Mesendoderm (in vitro differentiated cells): ENCODE measurements at regions not wholly inside any gene's neighbourhood (a gene's known extent, or its start where the extent isn't known, plus 50 kb on each side); places are given as distances from the start of the nearest gene placed in this dataset.
"Not testable (repeated sequence)": the region's sequence is repeated elsewhere in the genome, so short reads cannot be mapped to it uniquely, and the experiment has no call there.

ENCODE experiments used
- DNase-seq: peaks from one replicate; pipeline ENCODE4 v3.0.0; 2013
- H2AK5ac ChIP-seq: 2 replicates; pipeline ENCODE4 v1.6.1; 2013; ENCODE audit warnings: low read length, inconsistent platforms
- H2BK120ac ChIP-seq: 2 replicates; pipeline ENCODE4 v1.6.1; 2013; ENCODE audit warnings: low read depth, mild to moderate bottlenecking, low read length, moderate library complexity, mixed read lengths
- H2BK15ac ChIP-seq: replicated peaks from 2 replicates; pipeline ENCODE4 v1.6.1; 2013; ENCODE audit warnings: low read depth, mild to moderate bottlenecking, moderate library complexity
- H2BK5ac ChIP-seq: 2 replicates; pipeline ENCODE4 v1.6.1; 2013; ENCODE audit warnings: low read length, inconsistent platforms
- H3K18ac ChIP-seq: 2 replicates; pipeline ENCODE4 v1.6.1; 2013; ENCODE audit warnings: mild to moderate bottlenecking, low read length, mixed read lengths
- H3K23ac ChIP-seq: one replicate; pipeline ENCODE4 v1.6.1; 2013; ENCODE audit warnings: low read length
- H3K27ac ChIP-seq: 2 replicates; pipeline ENCODE4 v1.5.1; 2013; ENCODE audit warnings: low read depth, mild to moderate bottlenecking, inconsistent platforms, low read length, moderate library complexity
- H3K27me3 ChIP-seq: 2 replicates; pipeline ENCODE4 v1.6.1; 2013; ENCODE audit warnings: low read length, control low read depth, mild to moderate bottlenecking, inconsistent platforms; ENCODE audit not compliant: insufficient read depth, poor library complexity
- H3K36me3 ChIP-seq: 2 replicates; pipeline ENCODE4 v1.6.1; 2013; ENCODE audit warnings: low read length, inconsistent platforms; ENCODE audit not compliant: control insufficient read depth, insufficient read depth
- H3K4ac ChIP-seq: one replicate; pipeline ENCODE4 v1.6.1; 2013; ENCODE audit warnings: low read depth, mild to moderate bottlenecking, low read length, moderate library complexity
- H3K4me1 ChIP-seq: 2 replicates; pipeline ENCODE4 v1.6.1; 2013; ENCODE audit warnings: low read depth, low read length, inconsistent platforms; ENCODE audit not compliant: control insufficient read depth
- H3K4me2 ChIP-seq: 2 replicates; pipeline ENCODE4 v1.6.1; 2013; ENCODE audit warnings: low read length
- H3K4me3 ChIP-seq: 2 replicates; pipeline ENCODE4 v1.5.1; 2013; ENCODE audit warnings: mild to moderate bottlenecking, low read length
- H3K56ac ChIP-seq: one replicate; pipeline ENCODE4 v1.6.1; 2013; ENCODE audit warnings: low read length
- H3K79me1 ChIP-seq: 2 replicates; pipeline ENCODE4 v1.6.1; 2013; ENCODE audit warnings: low read length, inconsistent platforms
- H3K79me2 ChIP-seq: 2 replicates; pipeline ENCODE4 v1.6.1; 2013; ENCODE audit warnings: mild to moderate bottlenecking, low read length; ENCODE audit not compliant: control insufficient read depth, insufficient read depth
- H3K9ac ChIP-seq: 2 replicates; pipeline ENCODE4 v1.6.1; 2013; ENCODE audit warnings: low read length, inconsistent platforms
- H4K5ac ChIP-seq: one replicate; pipeline ENCODE4 v1.6.1; 2013; ENCODE audit warnings: low read length
- H4K8ac ChIP-seq: one replicate; pipeline ENCODE4 v1.6.1; 2013; ENCODE audit warnings: low read depth, mild to moderate bottlenecking, control low read depth, low read length, moderate library complexity
- WGBS: extraction: QIAGEN DNeasy Blood & Tissue Kit; methylation state at CpG from one replicate; pipeline ENCODE4 v1.1.7; 2013; ENCODE audit warnings: low lambda C conversion rate, missing lambda C conversion rate; ENCODE audit not compliant: insufficient coverage; ENCODE audit errors: extremely low coverage; 5-methylcytosine and 5-hydroxymethylcytosine counted together

DNA sequence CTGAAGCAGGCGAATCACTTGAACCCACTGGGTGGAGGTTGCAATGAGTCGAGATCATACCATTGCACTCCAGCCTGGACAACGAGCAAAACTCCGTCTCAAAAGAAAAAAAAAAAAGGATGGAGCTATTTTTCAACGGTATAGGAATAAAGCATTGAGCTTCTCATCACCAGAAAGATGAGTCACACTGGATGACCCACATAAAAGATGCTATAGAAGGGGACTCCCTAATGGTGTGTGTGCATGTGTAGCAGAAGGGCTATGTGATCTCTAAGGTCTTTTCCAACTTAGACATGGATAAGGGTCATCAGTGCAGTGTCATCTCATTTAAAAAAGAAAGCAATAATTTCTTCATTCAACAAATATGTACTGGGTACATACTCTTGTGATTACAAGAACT, 476.0 kb downstream of the MFSD1 start:
- no peaks in the 10 kb centered on the region for H3K4me1 ChIP-seq
- no peak overlapping the region for H3K18ac ChIP-seq
- no peak overlapping the region for H3K27ac ChIP-seq
- H2BK15ac ChIP-seq: no peak overlapping the region
- H2AK5ac ChIP-seq: no peak overlapping the region
- no peak overlapping the region for H2BK120ac ChIP-seq
- H3K27me3 ChIP-seq: no peaks in the 10 kb centered on the region
- H3K36me3 ChIP-seq: no peaks in the 10 kb centered on the region
- H2BK5ac ChIP-seq: no peak overlapping the region
- no peak overlapping the region for H4K5ac ChIP-seq
- H3K79me2 ChIP-seq: no peaks in the 10 kb centered on the region
- H4K8ac ChIP-seq: no peak overlapping the region
- no peak overlapping the region for H3K9ac ChIP-seq
- no peaks in the 10 kb centered on the region for H3K79me1 ChIP-seq
- no peak overlapping the region for H3K23ac ChIP-seq
- no peak overlapping the region for H3K4me3 ChIP-seq
- no peak overlapping the region for H3K4ac ChIP-seq
- no peak overlapping the region for H3K4me2 ChIP-seq
- no peak for DNase-seq
- H3K56ac ChIP-seq: no peak overlapping the region
- WGBS: no CpG with 5 or more reads among the region's 5 CpGs

DNA sequence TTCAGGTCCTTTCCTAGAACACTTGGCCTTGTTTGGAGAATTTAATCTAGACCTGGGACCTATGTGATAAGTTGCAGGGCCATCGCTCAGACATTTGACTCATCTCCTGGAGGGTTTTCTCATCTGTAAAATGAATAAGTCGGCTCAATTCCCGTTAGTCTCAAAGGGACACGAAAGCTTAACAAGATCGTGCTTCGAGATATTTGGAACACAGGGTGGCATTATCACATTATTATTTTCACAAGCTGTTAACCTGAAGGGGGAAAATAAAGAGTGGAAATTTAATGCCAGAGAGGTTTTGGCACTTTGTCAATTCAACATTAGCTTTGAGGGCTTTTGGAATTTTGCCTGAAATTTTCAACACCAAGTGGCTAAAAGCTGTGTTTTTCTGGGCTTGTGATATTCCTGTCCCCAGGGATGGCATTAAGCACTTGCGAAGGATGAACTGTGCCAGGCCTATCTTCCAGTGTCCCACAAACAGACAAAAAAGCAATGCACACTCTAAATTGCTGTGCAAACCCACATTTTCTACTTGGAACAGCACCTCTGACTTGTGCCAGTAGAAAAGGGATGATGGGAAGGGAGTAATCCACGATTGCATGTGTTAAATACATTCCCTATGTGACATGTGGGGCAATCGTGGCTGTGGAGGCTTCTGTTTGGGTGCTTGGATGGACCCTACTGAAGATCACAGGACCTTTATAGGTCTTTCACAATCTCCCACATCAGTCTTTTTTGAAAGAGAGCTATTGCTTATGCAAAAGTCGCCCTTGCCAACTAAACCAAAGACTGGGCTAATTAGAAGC, 478.7 kb downstream of the MFSD1 start:
- no peak overlapping the region for H2AK5ac ChIP-seq
- H3K9ac ChIP-seq: no peak overlapping the region
- no peak overlapping the region for H3K4me2 ChIP-seq
- no peak overlapping the region for H3K4me3 ChIP-seq
- no peaks in the 10 kb centered on the region for H3K4me1 ChIP-seq
- no peak overlapping the region for H3K56ac ChIP-seq
- no peak overlapping the region for H3K23ac ChIP-seq
- H4K5ac ChIP-seq: no peak overlapping the region
- H3K27ac ChIP-seq: no peak overlapping the region
- no peak overlapping the region for H4K8ac ChIP-seq
- DNase-seq: no peak
- no peak overlapping the region for H2BK15ac ChIP-seq
- no peaks in the 10 kb centered on the region for H3K36me3 ChIP-seq
- no peak overlapping the region for H3K4ac ChIP-seq
- no CpG with 5 or more reads among the region's 10 CpGs for WGBS
- no peaks in the 10 kb centered on the region for H3K27me3 ChIP-seq
- H3K18ac ChIP-seq: no peak overlapping the region
- no peak overlapping the region for H2BK120ac ChIP-seq
- H3K79me1 ChIP-seq: no peaks in the 10 kb centered on the region
- no peak overlapping the region for H2BK5ac ChIP-seq
- H3K79me2 ChIP-seq: no peaks in the 10 kb centered on the region

GRCh38 chr3:159293493-159293892, 491.6 kb downstream of the MFSD1 start:
- Histone ChIP-seq H3K4me3 (no peak overlapping the region), H3K27me3 (no peaks in the 10 kb centered on the region), H4K5ac (no peak overlapping the region), H3K79me1 (no peaks in the 10 kb centered on the region), H2BK120ac (no peak overlapping the region), H3K36me3 (no peaks in the 10 kb centered on the region), H3K4me1 (no peaks in the 10 kb centered on the region), H3K23ac (no peak overlapping the region), H3K27ac (no peak overlapping the region), H3K56ac (no peak overlapping the region), H4K8ac (no peak overlapping the region), H3K4me2 (no peak overlapping the region), H2AK5ac (no peak overlapping the region), H3K4ac (no peak overlapping the region), H3K9ac (no peak overlapping the region), H3K79me2 (no peaks in the 10 kb centered on the region), H2BK15ac (no peak overlapping the region), H3K18ac (no peak overlapping the region), H2BK5ac (no peak overlapping the region)
- DNase-seq: no peak
- WGBS: no CpG with 5 or more reads among the region's 1 CpG

- no peak for DNase-seq
- H3K9ac ChIP-seq: no peak overlapping the region
- H3K4me2 ChIP-seq: no peak overlapping the region
- H3K4me1 ChIP-seq: no peaks in the 10 kb centered on the region
- no peak overlapping the region for H3K27ac ChIP-seq
- H4K5ac ChIP-seq: no peak overlapping the region
- no peak overlapping the region for H2BK120ac ChIP-seq
- no peak overlapping the region for H3K56ac ChIP-seq
- no peak overlapping the region for H3K18ac ChIP-seq
- no peak overlapping the region for H3K4me3 ChIP-seq
- WGBS: no CpG with 5 or more reads among the region's 1 CpG
- H3K79me1 ChIP-seq: no peaks in the 10 kb centered on the region
- no peak overlapping the region for H2BK5ac ChIP-seq
- no peak overlapping the region for H3K23ac ChIP-seq
- no peak overlapping the region for H2AK5ac ChIP-seq
- no peak overlapping the region for H2BK15ac ChIP-seq
- H3K79me2 ChIP-seq: no peaks in the 10 kb centered on the region
- no peaks in the 10 kb centered on the region for H3K36me3 ChIP-seq
- H3K27me3 ChIP-seq: no peaks in the 10 kb centered on the region
- H3K4ac ChIP-seq: no peak overlapping the region
- no peak overlapping the region for H4K8ac ChIP-seq
These were observed 500.1 kb downstream of the MFSD1 start for GRCh38 chr3:159301961-159302360.

DNA sequence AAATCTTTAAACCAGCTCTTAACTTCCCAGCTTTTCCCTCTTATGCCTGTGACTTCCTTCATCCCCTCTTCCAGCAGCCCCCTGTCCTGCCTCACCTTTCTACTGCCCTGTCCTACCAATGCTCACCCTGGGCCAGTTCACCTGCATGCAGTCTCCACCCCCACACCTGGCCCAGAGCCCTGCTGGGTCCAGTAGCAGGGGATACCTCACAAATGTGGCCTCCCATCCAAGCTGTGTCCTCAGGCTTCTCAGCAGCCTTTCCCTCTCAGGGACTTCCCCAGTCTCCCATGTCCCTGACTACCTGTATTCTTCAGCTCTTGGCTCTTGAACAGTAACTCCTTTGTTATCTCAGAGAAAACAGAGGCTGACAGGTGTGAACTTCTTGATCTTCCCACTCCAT, 503.2 kb downstream of the MFSD1 start:
- H2BK15ac ChIP-seq: no peak overlapping the region
- no peaks in the 10 kb centered on the region for H3K27me3 ChIP-seq
- H3K18ac ChIP-seq: no peak overlapping the region

GRCh38 chr3:159316706-159317105, 514.9 kb downstream of the MFSD1 start:
- not testable (repeated sequence) for H3K4ac ChIP-seq, H3K27me3 ChIP-seq, H3K79me1 ChIP-seq, H3K4me2 ChIP-seq, H3K56ac ChIP-seq, H2BK15ac ChIP-seq, H3K4me3 ChIP-seq, H2BK5ac ChIP-seq, H4K5ac ChIP-seq, H2BK120ac ChIP-seq, H3K9ac ChIP-seq, DNase-seq, H3K79me2 ChIP-seq, H4K8ac ChIP-seq, H3K4me1 ChIP-seq, H3K36me3 ChIP-seq, H3K18ac ChIP-seq, H2AK5ac ChIP-seq, H3K27ac ChIP-seq, H3K23ac ChIP-seq
- WGBS: no CpG with 5 or more reads among the region's 3 CpGs

More for the DNA sequence above, 503.2 kb downstream of the MFSD1 start:
- no peak for DNase-seq
- H2BK5ac ChIP-seq: no peak overlapping the region
- no peak overlapping the region for H3K4me3 ChIP-seq
- H3K4ac ChIP-seq: no peak overlapping the region
- no peaks in the 10 kb centered on the region for H3K79me1 ChIP-seq
- H3K4me2 ChIP-seq: no peak overlapping the region
- H2AK5ac ChIP-seq: no peak overlapping the region
- no peak overlapping the region for H4K8ac ChIP-seq
- H3K27ac ChIP-seq: no peak overlapping the region
- H3K23ac ChIP-seq: no peak overlapping the region
- H3K56ac ChIP-seq: no peak overlapping the region
- no peak overlapping the region for H4K5ac ChIP-seq
- H3K4me1 ChIP-seq: no peaks in the 10 kb centered on the region
- no peak overlapping the region for H3K9ac ChIP-seq
- no peaks in the 10 kb centered on the region for H3K36me3 ChIP-seq
- no peak overlapping the region for H2BK120ac ChIP-seq
- H3K79me2 ChIP-seq: no peaks in the 10 kb centered on the region
